Activated B cell treated with CpG ODN at 0.5 μM for 24 hours (primary cell): ENCODE measurements at regions not wholly inside any gene's neighbourhood (a gene's known extent, or its start where the extent isn't known, plus 50 kb on each side); places are given as distances from the start of the nearest gene placed in this dataset.

Source experiments
- ATAC-seq: fragments of 200-7000 bp; cut with Tn5 transposase; one replicate; pipeline ENCODE4 v1.10.0; 2021; ENCODE audit warnings: low read depth, mild to moderate bottlenecking, moderate library complexity
- CTCF ChIA-PET: fragments of 350-600 bp; sonication (Branson Sonifier 250); formaldehyde crosslinking; loops from one replicate; lab custom pipeline; 2021; ENCODE audit warnings: antibody characterized with exemption; lab: Charles Lee
- POLR2A ChIA-PET: fragments of 350-600 bp; sonication (Branson Sonifier 250); formaldehyde crosslinking; loops from one replicate; lab custom pipeline; 2021; ENCODE audit warnings: antibody characterized with exemption; lab: Charles Lee
- DNase-seq: peaks from one replicate; pipeline ENCODE4 v3.0.0; 2022
- H3K27ac Mint-ChIP-seq: one replicate; pipeline ENCODE4 v1.8.0; 2020; ENCODE audit warnings: mixed read lengths
- H3K27me3 Mint-ChIP-seq: one replicate; pipeline ENCODE4 v1.8.0; 2021; ENCODE audit warnings: mixed read lengths
- H3K36me3 Mint-ChIP-seq: one replicate; pipeline ENCODE4 v1.8.0; 2021; ENCODE audit warnings: low read depth, mixed read lengths
- H3K4me1 Mint-ChIP-seq: one replicate; pipeline ENCODE4 v1.8.0; 2021; ENCODE audit warnings: mixed read lengths
- H3K4me3 Mint-ChIP-seq: one replicate; pipeline ENCODE4 v1.8.0; 2020; ENCODE audit warnings: mild to moderate bottlenecking, mixed read lengths
- H3K9me3 Mint-ChIP-seq: one replicate; pipeline ENCODE4 v1.8.0; 2020; ENCODE audit warnings: mixed read lengths
- CTCF ChIP-seq: fragments of 200-600 bp; IDR thresholded peaks from one replicate; pipeline ENCODE4 v1.8.0; 2022; ENCODE audit warnings: antibody characterized with exemption, mild to moderate bottlenecking
- intact Hi-C: fragments of 100-400 bp; cut with micrococcal nuclease; formaldehyde crosslinking; loops from one replicate; pipeline ENCODE4 v1.15.1; 2024

- Mint-ChIP-seq H3K27me3 (peaks cover 3% of the 10 kb centered on the region), H3K4me3 (no peak overlapping the region), H3K4me1 (no peaks in the 10 kb centered on the region), H3K27ac (no peak overlapping the region), H3K36me3 (no peaks in the 10 kb centered on the region), H3K9me3 (peaks cover 15% of the 10 kb centered on the region)
- ATAC-seq = no peak
- no peak for TF ChIP-seq CTCF
- ChIA-PET CTCF (no interaction called here), POLR2A (no interaction called here)
- intact Hi-C loops = no loop called here
- no peak for DNase-seq
Observed at GRCh38 chr12:69001251-69001650, 68.3 kb upstream of the CPM start.

DNA sequence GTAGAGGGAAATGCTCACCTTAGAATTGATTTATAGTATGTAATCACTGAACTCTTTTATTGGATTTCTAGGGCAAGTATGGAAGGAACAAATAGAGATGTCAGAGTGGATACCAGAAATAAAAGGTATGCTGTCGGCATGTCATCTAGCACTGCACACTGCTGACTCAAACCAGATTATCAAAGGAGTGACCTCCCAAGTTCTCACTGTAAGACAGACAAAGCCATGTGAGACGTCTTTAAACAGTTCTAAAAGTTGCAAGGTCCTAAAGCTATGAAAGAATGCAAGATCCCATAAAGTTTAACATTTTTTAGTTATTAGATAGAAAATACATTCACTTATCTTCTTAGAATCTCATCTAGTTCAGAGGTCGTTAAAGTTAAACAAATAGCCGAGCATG lies 70.0 kb upstream of the CPM start:
- ChIA-PET CTCF (no interaction called here), POLR2A (no interaction called here)
- Mint-ChIP-seq H3K36me3 (no peaks in the 10 kb centered on the region), H3K4me1 (peaks cover 7% of the 10 kb centered on the region), H3K27me3 (peaks cover 5% of the 10 kb centered on the region), H3K4me3 (no peak overlapping the region), H3K9me3 (peaks cover 7% of the 10 kb centered on the region), H3K27ac (no peak overlapping the region)
- ATAC-seq = no peak
- TF ChIP-seq CTCF = no peak
- intact Hi-C loops = no loop called here
- no peak for DNase-seq

GRCh38 chr12:69003991-69004390 lies 71.0 kb upstream of the CPM start:
- H3K4me1 Mint-ChIP-seq = peaks cover 7% of the 10 kb centered on the region
- ChIA-PET POLR2A (no interaction called here), CTCF (no interaction called here)
- ATAC-seq (no peak), DNase-seq (no peak)
- H3K4me3 Mint-ChIP-seq = no peak overlapping the region
- TF ChIP-seq CTCF = no peak
- no peak overlapping the region for H3K27ac Mint-ChIP-seq
- H3K36me3 Mint-ChIP-seq = no peaks in the 10 kb centered on the region
- H3K27me3 Mint-ChIP-seq = peaks cover 5% of the 10 kb centered on the region
- peaks cover 6% of the 10 kb centered on the region for H3K9me3 Mint-ChIP-seq
- intact Hi-C loops = no loop called here

DNA sequence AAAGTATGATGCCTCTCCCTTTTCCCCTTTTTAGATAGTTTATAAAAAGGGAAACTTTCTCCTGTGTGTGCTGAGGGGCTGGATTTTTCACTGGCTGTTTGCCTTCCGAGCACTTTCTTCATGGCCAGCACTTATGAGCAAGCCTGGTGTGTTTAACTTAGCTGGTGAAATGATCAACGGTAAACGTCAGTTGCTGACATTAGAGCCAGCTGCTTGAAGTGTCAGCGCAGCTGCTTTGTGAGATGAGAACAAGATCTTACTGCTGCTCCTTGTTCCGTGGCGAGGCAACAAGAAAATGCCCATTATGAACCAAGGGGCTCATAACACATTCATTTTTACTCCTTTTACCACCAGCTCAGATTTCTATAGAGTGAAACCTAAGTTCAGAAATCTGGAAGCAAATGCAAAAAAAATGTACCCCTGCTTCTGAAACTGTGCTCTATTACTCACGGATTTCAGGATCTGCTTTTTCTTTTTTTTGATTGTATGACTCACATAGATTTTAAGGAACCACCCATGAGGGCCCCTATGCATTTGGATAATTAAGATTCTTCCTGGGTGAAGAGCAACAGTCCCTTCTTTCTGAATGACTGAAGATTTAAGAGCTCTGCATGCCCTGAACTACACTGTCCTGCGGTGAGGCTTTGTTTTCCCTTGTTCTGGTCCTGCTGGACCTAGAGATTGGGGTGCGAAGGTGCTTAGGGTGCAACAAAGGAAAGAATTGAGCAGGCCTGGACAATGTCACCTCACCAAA lies 74.3 kb upstream of the CPM start:
- no peak for DNase-seq
- ATAC-seq = no peak
- intact Hi-C loops = no loop called here
- Mint-ChIP-seq H3K36me3 (no peaks in the 10 kb centered on the region), H3K4me1 (peaks cover 7% of the 10 kb centered on the region), H3K27me3 (peaks cover 5% of the 10 kb centered on the region), H3K27ac (no peak overlapping the region), H3K4me3 (no peak overlapping the region), H3K9me3 (no peaks in the 10 kb centered on the region)
- POLR2A ChIA-PET = interaction anchor here (0.5 kb wide), 1 partner anchor 120 kb away, joined by 3 read pairs; no protein-coding TSS in a partner anchor
- CTCF ChIA-PET = no interaction called here
- TF ChIP-seq CTCF = no peak

DNA sequence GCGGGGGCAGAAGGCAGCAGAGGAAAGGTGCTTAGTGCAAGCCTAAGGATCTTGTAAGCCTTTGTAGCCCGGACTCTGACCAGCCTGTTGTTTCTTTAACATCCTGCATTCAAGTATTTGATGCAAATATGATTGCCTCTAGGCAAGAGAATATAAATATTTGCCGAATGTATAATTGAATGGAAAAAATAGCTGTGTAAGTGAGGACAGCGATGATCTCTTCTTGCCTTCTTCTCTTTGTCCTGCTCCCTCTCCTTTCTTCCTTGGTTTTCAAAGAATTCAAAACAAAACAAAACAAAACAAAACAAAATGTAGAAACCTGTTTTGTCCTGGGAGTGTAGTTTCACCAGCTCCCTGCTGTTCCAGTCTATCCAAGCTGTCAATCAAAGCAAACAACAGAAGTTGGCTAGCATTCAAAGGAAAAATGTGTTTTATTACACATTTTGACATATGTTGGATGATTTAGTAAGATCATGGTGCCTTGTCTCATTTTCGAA lies 74.9 kb upstream of the CPM start:
- Mint-ChIP-seq H3K27me3 (peaks cover 5% of the 10 kb centered on the region), H3K4me3 (no peak overlapping the region), H3K9me3 (no peaks in the 10 kb centered on the region), H3K4me1 (peaks cover 7% of the 10 kb centered on the region), H3K36me3 (no peaks in the 10 kb centered on the region), H3K27ac (no peak overlapping the region)
- DNase-seq = no peak
- no peak for TF ChIP-seq CTCF
- ChIA-PET CTCF (no interaction called here), POLR2A (no interaction called here)
- intact Hi-C loops = no loop called here
- ATAC-seq = no peak
